ENCODE measurements at regions not wholly inside any gene's neighbourhood (a gene's known extent, or its start where the extent isn't known, plus 50 kb on each side); places are given as distances from the start of the nearest gene placed in this dataset.

DNA sequence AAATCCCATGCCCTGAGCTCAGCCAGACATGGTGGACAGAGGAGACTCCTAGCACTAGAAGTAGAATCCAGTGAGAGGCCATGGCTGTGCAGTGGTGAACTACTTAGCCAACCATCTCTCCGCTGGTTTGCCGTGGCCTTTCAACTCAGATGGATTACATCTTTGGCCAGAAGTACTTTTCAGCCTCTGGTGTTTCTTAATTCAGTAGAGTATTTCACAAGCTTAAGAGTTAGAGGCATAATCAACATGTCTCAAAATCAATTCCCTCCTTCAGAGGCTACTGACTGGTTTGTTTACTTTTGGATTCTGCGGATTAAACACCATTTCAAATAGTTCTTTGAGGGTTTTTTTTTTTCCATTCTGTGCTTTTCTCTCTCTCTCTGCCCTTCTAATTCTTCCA lies 91.1 kb upstream of the PGRMC2 start:
- Histone ChIP-seq H3K9me3 (peaks cover 0 to 21% (median 15%) of the 10 kb centered on the region in 8 donors), H3K4me3 (no peak overlapping the region), H3K27ac (no peak overlapping the region), H3K36me3 (no peaks in the 10 kb centered on the region), H3K27me3 (replicated peaks in 1 of 7) (no peaks in the 10 kb centered on the region), H3K4me1 (no peaks in the 10 kb centered on the region)
- TF ChIP-seq POLR2AphosphoS5 (IDR thresholded peaks at IDR 0.05) (no peak), POLR2A (IDR thresholded peaks at IDR 0.05) (no peak)
- TF ChIP-seq, protein P1, sequence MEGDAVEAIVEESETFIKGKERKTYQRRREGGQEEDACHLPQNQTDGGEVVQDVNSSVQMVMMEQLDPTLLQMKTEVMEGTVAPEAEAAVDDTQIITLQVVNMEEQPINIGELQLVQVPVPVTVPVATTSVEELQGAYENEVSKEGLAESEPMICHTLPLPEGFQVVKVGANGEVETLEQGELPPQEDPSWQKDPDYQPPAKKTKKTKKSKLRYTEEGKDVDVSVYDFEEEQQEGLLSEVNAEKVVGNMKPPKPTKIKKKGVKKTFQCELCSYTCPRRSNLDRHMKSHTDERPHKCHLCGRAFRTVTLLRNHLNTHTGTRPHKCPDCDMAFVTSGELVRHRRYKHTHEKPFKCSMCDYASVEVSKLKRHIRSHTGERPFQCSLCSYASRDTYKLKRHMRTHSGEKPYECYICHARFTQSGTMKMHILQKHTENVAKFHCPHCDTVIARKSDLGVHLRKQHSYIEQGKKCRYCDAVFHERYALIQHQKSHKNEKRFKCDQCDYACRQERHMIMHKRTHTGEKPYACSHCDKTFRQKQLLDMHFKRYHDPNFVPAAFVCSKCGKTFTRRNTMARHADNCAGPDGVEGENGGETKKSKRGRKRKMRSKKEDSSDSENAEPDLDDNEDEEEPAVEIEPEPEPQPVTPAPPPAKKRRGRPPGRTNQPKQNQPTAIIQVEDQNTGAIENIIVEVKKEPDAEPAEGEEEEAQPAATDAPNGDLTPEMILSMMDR (IDR thresholded peaks at IDR 0.05 in 8 of 11, conservative IDR thresholded peaks at IDR 0.05 in 3 of 11) = no peak
- intact Hi-C loops (cut with DNase I; ENCODE audit: low total_unique reads) = no loop called here
- DNase-seq = no peak
- 90 to 100% (median 95%) methylated on average over 3 of the region's 3 CpGs for WGBS, 5 donors

DNA sequence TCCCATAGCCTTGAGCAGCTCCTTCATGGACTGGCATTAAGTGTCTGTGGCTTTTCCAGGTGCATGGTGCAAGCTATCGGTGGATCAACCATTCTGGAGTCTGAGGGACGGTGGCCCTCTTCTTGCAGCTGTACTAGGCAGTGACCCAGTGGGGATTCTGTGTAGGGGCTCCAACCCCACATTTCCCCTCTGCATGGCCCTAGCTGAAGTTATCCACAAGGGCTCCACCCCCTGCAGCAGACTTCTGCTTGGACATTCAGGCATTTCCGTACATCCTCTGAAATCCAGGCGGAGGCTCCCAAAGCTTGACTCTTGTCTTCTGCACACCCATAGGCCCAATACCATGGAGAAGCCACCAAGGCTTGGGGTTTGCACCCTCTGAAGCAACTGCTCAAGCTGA lies 89.3 kb upstream of the PGRMC2 start:
- no peak overlapping the region for H3K4me3 ChIP-seq
- intact Hi-C loops (cut with DNase I; ENCODE audit: low total_unique reads) = no loop called here
- no peaks in the 10 kb centered on the region for H3K4me1 ChIP-seq
- no peak overlapping the region for H3K27ac ChIP-seq
- H3K27me3 ChIP-seq (replicated peaks in 1 of 7) = no peaks in the 10 kb centered on the region
- no peaks in the 10 kb centered on the region for H3K36me3 ChIP-seq
- H3K9me3 ChIP-seq = peaks cover 0 to 21% (median 15%) of the 10 kb centered on the region in 8 donors
- 73 to 96% (median 93%) methylated on average over 4 of the region's 4 CpGs for WGBS, 5 donors
- no peak for DNase-seq
- TF ChIP-seq POLR2AphosphoS5 (IDR thresholded peaks at IDR 0.05) (no peak), POLR2A (IDR thresholded peaks at IDR 0.05) (no peak)
- TF ChIP-seq, protein P1 (IDR thresholded peaks at IDR 0.05 in 8 of 11, conservative IDR thresholded peaks at IDR 0.05 in 3 of 11) = no peak

DNA sequence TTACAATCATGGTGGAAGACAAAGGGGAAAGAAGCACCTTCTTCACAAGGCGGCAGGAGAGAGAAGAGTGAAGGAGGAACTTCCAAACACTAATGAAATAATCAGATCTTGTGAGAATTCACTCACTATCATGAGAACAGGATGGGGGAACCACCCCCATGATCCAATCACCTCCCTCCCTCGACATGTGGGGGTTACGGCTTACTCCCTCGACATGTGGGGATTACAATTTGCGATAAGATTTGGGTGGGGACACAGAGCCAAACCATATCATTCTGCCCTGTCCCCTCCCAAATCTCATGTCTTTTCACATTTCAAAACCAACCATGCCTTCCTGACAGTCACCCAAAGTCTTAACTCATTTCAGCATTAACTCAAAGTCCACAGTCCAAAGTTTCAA lies 88.7 kb upstream of the PGRMC2 start:
- Histone ChIP-seq H3K9me3 (peaks cover 0 to 21% (median 15%) of the 10 kb centered on the region in 8 donors), H3K36me3 (no peaks in the 10 kb centered on the region), H3K27me3 (replicated peaks in 1 of 7) (no peaks in the 10 kb centered on the region), H3K4me1 (no peaks in the 10 kb centered on the region), H3K4me3 (no peak overlapping the region), H3K27ac (no peak overlapping the region)
- no peak for DNase-seq
- WGBS, 5 donors = 90 to 96% (median 92%) methylated on average over 5 of the region's 5 CpGs
- intact Hi-C loops (cut with DNase I; ENCODE audit: low total_unique reads) = no loop called here
- TF ChIP-seq POLR2A (IDR thresholded peaks at IDR 0.05) (no peak), POLR2AphosphoS5 (IDR thresholded peaks at IDR 0.05) (no peak)
- TF ChIP-seq, protein P1 (IDR thresholded peaks at IDR 0.05 in 8 of 11, conservative IDR thresholded peaks at IDR 0.05 in 3 of 11) = no peak

DNA sequence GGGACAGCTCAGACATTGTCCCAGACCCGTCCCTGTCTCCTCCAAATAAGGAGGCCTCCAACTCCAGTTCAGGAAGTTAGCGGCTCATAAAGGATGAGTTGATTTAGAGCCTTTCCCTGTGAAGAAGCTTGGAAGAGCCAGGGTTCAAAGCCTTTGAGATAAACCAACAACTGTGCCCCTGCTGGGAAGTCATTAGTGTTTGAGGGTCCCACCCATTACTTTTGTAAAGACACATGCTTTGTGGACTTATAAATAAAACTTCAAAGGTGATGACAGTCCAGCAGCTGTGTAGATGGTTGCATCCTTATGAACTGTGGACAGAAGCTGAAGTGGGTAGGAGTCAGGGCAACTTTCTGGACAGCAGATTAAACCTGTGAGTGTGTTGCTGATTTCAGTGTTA lies 86.0 kb upstream of the PGRMC2 start:
- DNase-seq = no peak

More for the DNA sequence above, 86.0 kb upstream of the PGRMC2 start:
- Histone ChIP-seq H3K4me3 (no peak overlapping the region), H3K36me3 (no peaks in the 10 kb centered on the region), H3K27ac (no peak overlapping the region), H3K27me3 (replicated peaks in 1 of 7) (no peaks in the 10 kb centered on the region), H3K4me1 (no peaks in the 10 kb centered on the region), H3K9me3 (peaks cover 0 to 30% (median 19%) of the 10 kb centered on the region in 8 donors)
- intact Hi-C loops (cut with DNase I; ENCODE audit: low total_unique reads) = no loop called here
- TF ChIP-seq, protein P1 (IDR thresholded peaks at IDR 0.05 in 8 of 11, conservative IDR thresholded peaks at IDR 0.05 in 3 of 11) = no peak
- WGBS, 5 donors = 81 to 86% (median 82%) methylated on average over 2 of the region's 2 CpGs
